ENCODE measurements at regions not wholly inside any gene's neighbourhood (a gene's known extent, or its start where the extent isn't known, plus 50 kb on each side); places are given as distances from the start of the nearest gene placed in this dataset.

DNA sequence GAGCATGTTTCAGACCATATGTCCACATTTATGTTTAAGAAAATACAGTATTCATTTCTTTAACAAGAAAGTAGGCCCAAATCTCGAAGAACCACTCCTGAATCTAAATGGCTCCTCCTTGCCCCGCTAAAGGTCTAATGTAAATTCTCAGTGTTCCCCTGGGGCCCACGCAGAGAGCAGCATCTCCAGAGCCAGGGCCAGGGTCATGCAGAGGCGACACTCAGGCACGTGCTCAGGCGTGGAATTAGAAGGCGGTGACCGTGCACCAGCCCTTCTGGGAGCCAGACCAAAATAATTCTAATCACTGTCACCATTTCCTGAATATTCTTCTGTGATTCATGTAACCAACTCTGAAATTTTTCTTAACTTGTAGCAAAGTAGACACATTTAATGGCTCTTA is 68.3 kb upstream of the MYT1L start:
- no peak for TF ChIP-seq CTCF (IDR thresholded peaks at IDR 0.05 in 8 of 11, conservative IDR thresholded peaks at IDR 0.05 in 3 of 11)
- no peak for TF ChIP-seq POLR2A (IDR thresholded peaks at IDR 0.05)
- TF ChIP-seq POLR2AphosphoS5 (IDR thresholded peaks at IDR 0.05) = no peak

All from spleen (tissue), 7 donors.